ENCODE measurements at regions not wholly inside any gene's neighbourhood (a gene's known extent, or its start where the extent isn't known, plus 50 kb on each side); places are given as distances from the start of the nearest gene placed in this dataset.

DNA sequence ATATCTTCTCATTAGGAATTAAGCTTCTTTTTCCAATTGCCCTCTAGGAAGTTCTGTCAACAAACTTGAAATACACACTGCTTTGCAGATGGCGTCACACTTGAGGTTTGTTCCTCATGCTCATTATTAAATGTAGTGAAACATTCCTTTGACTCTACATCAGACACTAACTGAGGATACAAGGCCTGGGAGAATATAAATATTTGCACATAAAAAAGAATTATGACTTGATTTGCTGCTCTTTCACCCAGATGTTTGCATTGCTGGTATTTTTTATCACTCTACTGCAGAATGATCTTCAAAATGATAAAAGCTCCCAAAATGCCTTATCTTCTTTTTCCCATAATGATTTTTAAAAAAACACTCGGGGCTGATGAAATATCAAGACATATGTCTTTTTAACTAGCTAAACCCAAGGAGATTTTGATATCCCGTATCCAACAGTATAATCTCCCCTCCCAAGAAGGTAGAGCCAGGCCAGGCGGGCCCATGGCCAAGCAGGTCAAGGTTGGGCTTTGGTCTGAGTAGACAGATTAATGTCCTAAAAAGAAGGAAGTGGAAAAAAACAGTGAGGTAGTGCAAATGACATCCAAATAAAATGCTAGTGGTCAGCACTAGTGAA, 264.6 kb downstream of the HHIPL2 start:
- in situ Hi-C loops (cut with MboI; ENCODE audit: low sequenced_read_pairs, unreplicated experiment): no loop called here
- DNase-seq (ENCODE audit: low spot score): no peak
- TF ChIP-seq, protein P1, sequence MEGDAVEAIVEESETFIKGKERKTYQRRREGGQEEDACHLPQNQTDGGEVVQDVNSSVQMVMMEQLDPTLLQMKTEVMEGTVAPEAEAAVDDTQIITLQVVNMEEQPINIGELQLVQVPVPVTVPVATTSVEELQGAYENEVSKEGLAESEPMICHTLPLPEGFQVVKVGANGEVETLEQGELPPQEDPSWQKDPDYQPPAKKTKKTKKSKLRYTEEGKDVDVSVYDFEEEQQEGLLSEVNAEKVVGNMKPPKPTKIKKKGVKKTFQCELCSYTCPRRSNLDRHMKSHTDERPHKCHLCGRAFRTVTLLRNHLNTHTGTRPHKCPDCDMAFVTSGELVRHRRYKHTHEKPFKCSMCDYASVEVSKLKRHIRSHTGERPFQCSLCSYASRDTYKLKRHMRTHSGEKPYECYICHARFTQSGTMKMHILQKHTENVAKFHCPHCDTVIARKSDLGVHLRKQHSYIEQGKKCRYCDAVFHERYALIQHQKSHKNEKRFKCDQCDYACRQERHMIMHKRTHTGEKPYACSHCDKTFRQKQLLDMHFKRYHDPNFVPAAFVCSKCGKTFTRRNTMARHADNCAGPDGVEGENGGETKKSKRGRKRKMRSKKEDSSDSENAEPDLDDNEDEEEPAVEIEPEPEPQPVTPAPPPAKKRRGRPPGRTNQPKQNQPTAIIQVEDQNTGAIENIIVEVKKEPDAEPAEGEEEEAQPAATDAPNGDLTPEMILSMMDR (IDR thresholded peaks at IDR 0.05; ENCODE audit: borderline replicate concordance, control extremely low read depth, extremely low read depth, insufficient read depth, missing control alignments): no peak

DNA sequence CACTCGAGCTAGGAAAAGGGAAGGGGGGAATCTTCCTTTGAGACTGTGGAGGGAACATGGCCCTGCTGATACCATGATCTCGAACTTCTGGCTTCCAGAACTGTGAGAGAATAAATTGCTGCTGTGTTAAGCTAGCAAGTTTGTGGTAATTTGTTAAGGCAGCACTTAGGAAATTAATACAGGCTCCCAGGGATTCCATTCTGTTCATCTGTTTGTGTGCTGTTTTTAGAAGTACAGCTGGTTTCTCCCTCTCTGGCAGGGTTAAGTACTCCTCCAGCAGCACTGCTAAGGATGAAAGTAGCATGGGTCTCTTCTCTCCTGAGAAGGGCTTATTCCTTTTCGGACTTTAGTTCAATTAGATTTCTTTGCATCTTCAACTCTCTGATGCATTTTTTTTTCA, 268.3 kb downstream of the HHIPL2 start:
- no peak for DNase-seq (ENCODE audit: low spot score)
- TF ChIP-seq, protein P1 (IDR thresholded peaks at IDR 0.05; ENCODE audit: borderline replicate concordance, control extremely low read depth, extremely low read depth, insufficient read depth, missing control alignments): no peak
- in situ Hi-C loops (cut with MboI; ENCODE audit: low sequenced_read_pairs, unreplicated experiment): no loop called here

DNA sequence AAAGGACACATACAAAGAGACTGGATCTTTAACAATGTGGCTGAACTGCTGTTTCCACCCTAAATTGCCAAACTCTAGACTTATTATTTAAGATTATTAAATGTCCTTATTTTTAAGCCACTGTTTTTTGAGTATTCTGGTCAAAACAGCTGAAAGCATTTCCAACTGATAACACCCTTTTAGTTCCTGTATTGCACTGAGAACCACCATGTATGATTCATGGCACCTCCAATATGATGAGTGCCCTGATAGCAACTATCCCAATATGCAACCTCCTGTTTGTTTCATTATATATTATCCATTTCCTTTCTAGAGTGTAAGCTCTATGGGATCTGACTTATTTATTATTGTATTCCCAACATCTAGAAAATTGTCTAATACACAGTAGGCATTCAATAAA, 269.4 kb downstream of the HHIPL2 start:
- no peak for DNase-seq (ENCODE audit: low spot score)
- in situ Hi-C loops (cut with MboI; ENCODE audit: low sequenced_read_pairs, unreplicated experiment): no loop called here
- TF ChIP-seq, protein P1 (IDR thresholded peaks at IDR 0.05; ENCODE audit: borderline replicate concordance, control extremely low read depth, extremely low read depth, insufficient read depth, missing control alignments): no peak

DNA sequence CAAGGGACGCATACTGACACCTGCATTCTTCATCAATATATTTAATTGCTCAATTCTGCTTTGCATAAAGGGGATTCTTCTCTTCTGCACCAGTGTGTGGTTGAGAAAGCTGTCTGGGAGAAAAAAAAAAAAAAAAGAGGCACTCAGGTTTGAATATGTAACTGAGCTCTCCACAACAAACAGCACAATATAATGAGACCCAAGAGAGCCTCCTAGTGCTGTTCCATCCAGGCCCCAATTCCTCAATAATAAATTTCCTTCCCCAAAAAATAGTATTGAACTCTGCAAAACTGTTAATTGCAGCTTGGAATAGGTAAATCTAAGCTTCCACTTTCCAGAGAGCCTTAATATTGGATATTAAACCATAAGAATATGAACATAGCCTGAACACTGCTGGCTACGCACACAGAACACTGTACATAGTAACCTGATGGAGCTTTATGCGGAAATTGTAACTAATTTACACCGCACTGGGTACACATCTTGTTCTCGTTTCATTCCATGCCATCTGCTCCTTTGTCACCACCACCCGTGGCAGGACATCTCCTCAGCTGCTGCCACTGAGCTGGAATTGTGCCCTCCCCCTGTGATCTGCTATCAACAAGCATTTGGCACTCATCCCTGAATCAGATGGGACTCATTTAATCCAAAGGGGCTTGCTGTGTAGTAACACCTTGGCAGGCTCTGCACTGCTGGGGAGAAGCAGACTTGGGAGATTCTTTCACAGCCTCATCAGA, 272.0 kb downstream of the HHIPL2 start:
- in situ Hi-C loops (cut with MboI; ENCODE audit: low sequenced_read_pairs, unreplicated experiment): no loop called here
- no peak for DNase-seq (ENCODE audit: low spot score)
- TF ChIP-seq, protein P1 (IDR thresholded peaks at IDR 0.05; ENCODE audit: borderline replicate concordance, control extremely low read depth, extremely low read depth, insufficient read depth, missing control alignments): no peak

DNA sequence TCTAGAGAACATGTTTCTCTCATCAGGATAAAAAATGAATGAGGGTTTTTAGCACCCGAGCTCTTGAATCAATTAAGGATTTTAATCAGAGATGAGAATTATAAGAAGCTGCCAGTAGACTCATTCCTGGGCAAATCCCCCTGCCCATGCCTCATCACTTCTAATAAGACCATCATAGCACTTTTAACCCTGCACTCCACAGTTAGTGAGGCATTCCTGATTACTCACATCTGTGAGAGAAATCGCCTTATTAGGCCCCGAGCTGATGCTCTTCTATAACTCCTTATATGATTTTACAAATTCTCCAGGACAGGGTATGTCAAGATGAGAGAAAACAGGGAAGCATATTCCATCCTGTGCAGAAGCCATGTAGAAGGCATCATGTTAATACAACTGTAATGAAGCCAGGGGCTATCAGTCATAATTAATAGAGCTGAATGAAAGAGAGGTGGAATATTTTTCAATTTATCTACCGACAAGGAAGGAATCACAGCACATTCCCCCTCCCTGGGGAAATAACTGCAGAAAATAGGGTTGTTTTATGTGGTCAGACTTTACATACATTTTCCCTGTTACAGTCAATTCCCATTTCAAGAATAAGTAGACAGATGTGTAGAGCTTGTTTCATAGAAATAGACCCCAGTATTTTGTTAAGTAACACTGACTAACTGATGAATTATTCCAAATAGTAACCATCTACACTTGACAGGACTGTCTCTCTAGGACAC, 272.7 kb downstream of the HHIPL2 start:
- no peak for DNase-seq (ENCODE audit: low spot score)
- TF ChIP-seq, protein P1 (IDR thresholded peaks at IDR 0.05; ENCODE audit: borderline replicate concordance, control extremely low read depth, extremely low read depth, insufficient read depth, missing control alignments): no peak
- in situ Hi-C loops (cut with MboI; ENCODE audit: low sequenced_read_pairs, unreplicated experiment): no loop called here

DNA sequence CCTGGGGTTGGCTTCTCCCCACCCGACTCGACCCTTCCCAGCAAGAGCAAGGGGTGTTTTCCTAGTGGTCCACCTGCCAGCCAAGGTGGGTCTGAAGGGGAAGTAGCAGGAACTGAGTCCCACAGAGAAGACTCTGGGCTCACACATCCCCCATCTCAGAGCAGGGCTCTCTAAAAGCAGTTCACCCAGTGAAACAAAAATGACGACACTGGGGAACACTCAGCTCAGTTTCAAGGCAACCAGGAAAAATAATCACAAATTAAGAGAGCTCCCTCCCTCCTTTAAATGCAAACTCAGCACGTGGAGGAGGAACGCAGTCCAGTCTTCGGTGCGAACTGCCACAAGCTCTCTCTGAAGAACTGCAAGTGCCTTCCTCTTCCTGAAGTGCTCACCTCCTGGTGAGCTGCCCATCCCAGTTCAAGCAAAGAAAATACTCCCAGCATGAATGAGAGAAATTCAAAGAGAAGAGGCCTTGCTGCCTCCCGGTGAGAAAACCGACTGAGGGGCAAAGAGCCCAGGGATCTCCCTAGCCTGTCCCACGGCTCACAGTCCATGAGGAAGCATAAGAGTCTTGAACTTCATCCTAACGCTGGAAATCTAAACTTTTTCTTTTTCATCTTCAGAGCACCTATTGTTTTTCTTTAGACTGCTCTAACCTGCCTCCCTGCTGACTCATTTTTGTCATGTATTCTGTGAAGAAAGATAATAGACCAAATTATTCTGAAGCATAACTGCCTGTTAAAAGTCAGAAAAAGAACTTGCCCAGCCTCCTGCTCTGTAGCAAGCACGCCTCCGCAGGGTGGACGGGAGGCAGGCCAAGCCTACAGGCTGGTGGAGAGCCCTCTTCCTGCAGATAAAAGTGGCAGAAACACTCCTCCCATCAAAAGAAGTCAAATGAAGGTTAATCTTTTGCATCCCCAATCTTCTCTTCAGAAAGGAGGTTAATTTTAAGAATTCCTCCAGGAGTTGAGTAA, 281.4 kb downstream of the HHIPL2 start:
- in situ Hi-C loops (cut with MboI; ENCODE audit: low sequenced_read_pairs, unreplicated experiment): no loop called here
- TF ChIP-seq, protein P1 (IDR thresholded peaks at IDR 0.05; ENCODE audit: borderline replicate concordance, control extremely low read depth, extremely low read depth, insufficient read depth, missing control alignments): no peak
- DNase-seq (ENCODE audit: low spot score): no peak

Data from GM13976 (cell line).